Neuronal stem cell (in vitro differentiated cells): ENCODE measurements at regions not wholly inside any gene's neighbourhood (a gene's known extent, or its start where the extent isn't known, plus 50 kb on each side); places are given as distances from the start of the nearest gene placed in this dataset.

Experiments
- DNase-seq: peaks from one replicate; pipeline ENCODE4 v3.0.0-alpha.2; 2013; ENCODE audit warnings: low spot score
- H2AFZ ChIP-seq: one replicate; pipeline ENCODE4 v1.6.1; 2013; ENCODE audit warnings: mild to moderate bottlenecking, low read length, inconsistent platforms
- H2AK5ac ChIP-seq: 2 replicates; pipeline ENCODE4 v1.6.1; 2013; ENCODE audit warnings: low read depth, mild to moderate bottlenecking, inconsistent platforms, low read length, moderate library complexity, mixed read lengths
- H2BK120ac ChIP-seq: 2 replicates; pipeline ENCODE4 v1.6.1; 2013; ENCODE audit warnings: low read depth, mild to moderate bottlenecking, inconsistent platforms, low read length, moderate library complexity, mixed read lengths
- H2BK12ac ChIP-seq: one replicate; pipeline ENCODE4 v1.6.1; 2013; ENCODE audit warnings: low read length, inconsistent platforms
- H2BK15ac ChIP-seq: 2 replicates; pipeline ENCODE4 v1.6.1; 2013; ENCODE audit warnings: mild to moderate bottlenecking, low read length, inconsistent platforms, mixed read lengths
- H2BK5ac ChIP-seq: one replicate; pipeline ENCODE4 v1.6.1; 2013; ENCODE audit warnings: inconsistent platforms, mild to moderate bottlenecking, low read length, moderate library complexity
- H3K14ac ChIP-seq: one replicate; pipeline ENCODE4 v1.6.1; 2013; ENCODE audit warnings: low read length, inconsistent platforms
- H3K18ac ChIP-seq: 2 replicates; pipeline ENCODE4 v1.6.1; 2013; ENCODE audit warnings: low read length, inconsistent platforms
- H3K23ac ChIP-seq: 2 replicates; pipeline ENCODE4 v1.6.1; 2013; ENCODE audit warnings: low read depth, mild to moderate bottlenecking, mixed read lengths, low read length, inconsistent platforms; ENCODE audit not compliant: poor library complexity
- H3K27ac ChIP-seq: replicated peaks from 3 replicates; pipeline ENCODE4 v1.5.1; 2013; ENCODE audit warnings: low read length, inconsistent platforms
- H3K27me3 ChIP-seq, 3 experiments: 2 replicates each; pipeline ENCODE4 v1.6.1; 2013; ENCODE audit warnings: low read length in 3 of 3, mild to moderate bottlenecking in 2 of 3, inconsistent platforms in 1 of 3, low read depth in 1 of 3, mixed read lengths in 1 of 3, moderate library complexity in 1 of 3; ENCODE audit not compliant: control insufficient read depth in 3 of 3, insufficient read depth in 3 of 3
- H3K36me3 ChIP-seq, 2 donors: replicated peaks in 1 of 2; 2 replicates each; pipeline ENCODE4 v1.6.1; 2013; ENCODE audit warnings: low read length in 2 of 2; ENCODE audit not compliant: control insufficient read depth in 2 of 2, insufficient read depth in 2 of 2
- H3K4ac ChIP-seq: 2 replicates; pipeline ENCODE4 v1.6.1; 2013; ENCODE audit warnings: inconsistent platforms, mild to moderate bottlenecking, low read length, moderate library complexity
- H3K4me1 ChIP-seq, 2 donors: 1 replicate in 1 of 2; 2 replicates in 1 of 2; pipeline ENCODE4 v1.6.1; 2013; ENCODE audit warnings: low read length in 2 of 2, low read depth in 1 of 2; ENCODE audit not compliant: control insufficient read depth in 2 of 2, insufficient read depth in 1 of 2
- H3K4me2 ChIP-seq: one replicate; pipeline ENCODE4 v1.6.1; 2013; ENCODE audit warnings: mild to moderate bottlenecking, low read length, inconsistent platforms; ENCODE audit not compliant: insufficient read depth, poor library complexity, severe bottlenecking
- H3K4me3 ChIP-seq, 2 donors: 2 replicates each; pipeline ENCODE4 v1.5.1; 2013; ENCODE audit warnings: low read length in 2 of 2, mild to moderate bottlenecking in 2 of 2, inconsistent platforms in 1 of 2, moderate library complexity in 1 of 2
- H3K79me1 ChIP-seq: one replicate; pipeline ENCODE4 v1.6.1; 2013; ENCODE audit warnings: low read depth, mild to moderate bottlenecking, inconsistent platforms, low read length, moderate library complexity
- H3K9ac ChIP-seq: one replicate; pipeline ENCODE4 v1.6.1; 2013; ENCODE audit warnings: mild to moderate bottlenecking, low read depth, low read length, inconsistent platforms; ENCODE audit not compliant: poor library complexity
- H3K9me3 ChIP-seq, 2 donors: replicated peaks in 1 of 2; 2 replicates each; pipeline versions ENCODE3 to v1.6.1; 2013; ENCODE audit warnings: low read length in 2 of 2, mild to moderate bottlenecking in 2 of 2, inconsistent platforms in 1 of 2, low read depth in 1 of 2, mixed read lengths in 1 of 2, moderate library complexity in 1 of 2; ENCODE audit not compliant: control insufficient read depth in 2 of 2, insufficient read depth in 1 of 2
- H4K8ac ChIP-seq: one replicate; pipeline ENCODE4 v1.6.1; 2013; ENCODE audit warnings: low read depth, mild to moderate bottlenecking, inconsistent platforms, low read length, moderate library complexity
- H4K91ac ChIP-seq: one replicate; pipeline ENCODE4 v1.6.1; 2013; ENCODE audit warnings: low read length, low read depth, mild to moderate bottlenecking, inconsistent platforms; ENCODE audit not compliant: poor library complexity
- WGBS, 2 donors: extraction: QIAGEN DNeasy Blood & Tissue Kit; methylation state at CpG; one replicate each; pipeline ENCODE4 v1.1.7; 2013; ENCODE audit warnings: missing lambda C conversion rate in 2 of 2, mixed read lengths in 1 of 2; ENCODE audit not compliant: insufficient read length in 2 of 2, insufficient replicate concordance in 1 of 2; ENCODE audit errors: extremely low coverage in 2 of 2; 5-methylcytosine and 5-hydroxymethylcytosine counted together

DNA sequence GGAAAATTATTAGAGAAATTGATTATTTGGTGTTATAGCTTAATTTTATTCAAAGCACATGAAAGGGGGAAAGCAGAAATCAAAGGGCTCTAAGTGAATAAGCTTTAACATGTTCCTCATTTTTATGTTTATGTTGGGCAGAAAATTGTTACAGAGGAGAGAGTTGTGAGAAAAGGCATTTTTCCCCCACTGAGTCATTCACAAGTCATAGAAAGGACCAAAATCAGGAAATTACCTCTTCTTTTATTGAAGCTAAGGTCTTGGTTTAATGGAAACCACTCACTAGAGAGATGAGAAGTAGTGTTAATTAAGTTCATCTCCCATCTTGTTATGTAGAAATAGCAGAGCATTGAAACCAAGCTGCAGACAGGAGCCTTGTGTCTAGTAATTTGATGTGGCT lies 175.3 kb upstream of the THUMPD2 start:
- no peaks in the 10 kb centered on the region for H3K27me3 ChIP-seq
- H3K4me3 ChIP-seq: no peak overlapping the region
- no peak overlapping the region for H2AFZ ChIP-seq
- no peak overlapping the region for H3K4ac ChIP-seq
- H3K79me1 ChIP-seq: no peaks in the 10 kb centered on the region
- no peak for DNase-seq
- H2BK12ac ChIP-seq: no peak overlapping the region
- no peak overlapping the region for H4K91ac ChIP-seq
- H3K23ac ChIP-seq: no peak overlapping the region
- H3K27ac ChIP-seq: no peak overlapping the region
- H2BK15ac ChIP-seq: no peak overlapping the region
- H3K18ac ChIP-seq: no peak overlapping the region
- H3K4me2 ChIP-seq: no peak overlapping the region
- no peak overlapping the region for H4K8ac ChIP-seq
- H3K9me3 ChIP-seq: no peaks in the 10 kb centered on the region
- no peak overlapping the region for H2BK120ac ChIP-seq
- H3K4me1 ChIP-seq: no peaks in the 10 kb centered on the region
- H3K9ac ChIP-seq: no peak overlapping the region
- H2AK5ac ChIP-seq: no peak overlapping the region
- H3K36me3 ChIP-seq: no peaks in the 10 kb centered on the region
- H3K14ac ChIP-seq: no peak overlapping the region
- H2BK5ac ChIP-seq: no peak overlapping the region

DNA sequence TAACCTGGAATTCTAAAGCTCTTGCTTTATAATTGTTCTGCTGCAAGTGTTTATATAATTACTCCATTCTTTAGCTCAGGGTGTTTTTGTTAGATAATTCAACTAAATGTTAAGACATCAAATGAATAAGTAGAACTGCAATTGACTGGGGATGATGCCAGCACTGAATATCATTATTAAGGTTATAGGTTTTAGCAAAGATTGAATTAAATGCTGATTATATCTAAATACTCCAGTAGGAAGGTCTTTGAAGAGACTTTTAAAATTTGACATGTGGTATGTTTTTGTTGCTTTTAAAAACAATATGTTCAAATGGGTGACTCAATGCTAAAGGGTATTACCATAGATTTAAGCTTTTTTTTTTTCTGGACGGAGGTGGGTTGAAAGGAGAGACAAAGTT lies 170.1 kb upstream of the THUMPD2 start:
- H3K9me3 ChIP-seq: no peaks in the 10 kb centered on the region
- H2BK5ac ChIP-seq: no peak overlapping the region
- no peak overlapping the region for H3K4me2 ChIP-seq
- H3K27me3 ChIP-seq: no peaks in the 10 kb centered on the region
- H3K23ac ChIP-seq: no peak overlapping the region
- H2AK5ac ChIP-seq: no peak overlapping the region
- no peaks in the 10 kb centered on the region for H3K4me1 ChIP-seq
- H2BK120ac ChIP-seq: no peak overlapping the region
- H3K4me3 ChIP-seq: no peak overlapping the region
- H3K79me1 ChIP-seq: no peaks in the 10 kb centered on the region
- no peak for DNase-seq
- H2BK12ac ChIP-seq: no peak overlapping the region
- no peak overlapping the region for H4K8ac ChIP-seq
- H2AFZ ChIP-seq: no peak overlapping the region
- no peak overlapping the region for H4K91ac ChIP-seq
- WGBS, 2 donors: no CpG with 5 or more reads among the region's 1 CpG
- H3K9ac ChIP-seq: no peak overlapping the region
- no peaks in the 10 kb centered on the region for H3K36me3 ChIP-seq
- H3K4ac ChIP-seq: no peak overlapping the region
- H3K18ac ChIP-seq: no peak overlapping the region
- H3K27ac ChIP-seq: no peak overlapping the region
- no peak overlapping the region for H2BK15ac ChIP-seq
- H3K14ac ChIP-seq: no peak overlapping the region

DNA sequence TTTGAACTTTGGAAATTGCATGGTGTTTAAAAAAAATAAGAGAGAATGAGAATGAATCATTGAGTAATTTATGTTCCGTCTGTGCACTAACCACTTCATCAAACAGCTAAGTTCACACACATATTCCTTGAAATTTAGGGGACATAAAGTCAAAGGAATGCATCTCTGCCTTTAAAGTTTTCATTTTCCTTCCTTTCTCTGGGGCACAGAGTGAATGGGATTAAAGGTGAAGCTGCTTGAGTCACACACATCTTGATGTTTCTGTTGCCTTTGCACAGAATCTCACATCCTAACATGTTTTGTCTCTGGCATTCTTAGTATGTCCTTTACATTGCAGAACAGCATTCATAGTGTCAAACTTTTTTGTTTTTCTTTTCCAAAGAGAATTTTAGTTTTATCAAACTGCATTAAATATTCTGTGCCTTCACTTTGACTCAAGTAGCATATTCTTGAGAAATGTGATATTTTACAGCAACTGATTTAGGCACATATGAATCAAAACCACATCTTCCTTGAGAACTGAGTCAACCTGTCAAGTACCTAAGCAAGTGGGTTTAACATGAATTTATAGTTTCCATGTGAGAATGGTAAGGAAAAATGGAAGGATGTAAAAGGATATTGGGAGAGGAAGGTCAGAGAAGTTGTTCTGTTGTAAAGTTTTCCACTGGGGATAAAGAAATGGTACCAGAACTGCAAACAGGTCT lies 169.1 kb upstream of the THUMPD2 start:
- Histone ChIP-seq H3K9me3 (no peaks in the 10 kb centered on the region), H3K36me3 (no peaks in the 10 kb centered on the region), H2BK15ac (no peak overlapping the region), H3K4me3 (no peak overlapping the region), H4K8ac (no peak overlapping the region), H2BK120ac (no peak overlapping the region), H4K91ac (no peak overlapping the region), H3K9ac (no peak overlapping the region), H3K4me2 (no peak overlapping the region), H2BK12ac (no peak overlapping the region), H2AFZ (no peak overlapping the region), H2BK5ac (no peak overlapping the region), H3K4me1 (no peaks in the 10 kb centered on the region), H3K4ac (no peak overlapping the region), H3K18ac (no peak overlapping the region), H3K23ac (no peak overlapping the region), H2AK5ac (no peak overlapping the region), H3K27me3 (no peaks in the 10 kb centered on the region), H3K14ac (no peak overlapping the region), H3K27ac (no peak overlapping the region), H3K79me1 (no peaks in the 10 kb centered on the region)
- DNase-seq: no peak
- WGBS, 2 donors: no CpG with 5 or more reads among the region's 1 CpG

DNA sequence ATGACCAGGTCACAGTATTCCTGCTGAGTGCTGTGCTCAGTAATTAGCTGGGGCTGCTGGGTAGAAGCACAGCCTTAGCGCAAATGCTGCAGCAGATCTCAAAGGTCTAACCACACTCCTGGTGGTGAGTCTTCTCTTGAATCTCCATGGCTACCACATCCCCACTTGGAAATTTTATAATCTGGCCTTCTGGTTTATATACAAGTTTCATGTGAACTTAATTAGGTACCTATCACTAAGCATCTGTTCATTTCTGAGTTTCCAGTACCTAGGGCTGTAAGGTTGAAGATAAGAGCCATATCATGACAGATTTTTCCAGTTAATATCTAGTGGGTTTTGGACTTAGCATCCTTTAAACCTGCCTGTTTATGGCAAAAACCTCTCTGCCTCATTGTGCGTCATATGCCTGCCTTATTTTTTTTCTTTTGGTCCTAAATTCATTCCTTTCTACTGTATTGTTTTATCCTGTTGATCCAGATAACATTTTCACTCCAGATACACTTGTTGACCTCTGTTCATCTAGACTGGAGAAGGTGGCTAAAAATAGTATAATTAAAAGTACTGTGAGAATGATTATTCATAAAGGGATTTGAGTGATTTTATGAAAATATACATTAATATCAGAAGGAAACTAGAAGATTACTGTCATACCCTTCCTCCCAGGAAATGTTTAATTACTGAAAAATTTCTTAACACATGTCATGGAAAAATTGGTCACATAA lies 168.4 kb upstream of the THUMPD2 start:
- Histone ChIP-seq H2BK12ac (no peak overlapping the region), H2AK5ac (no peak overlapping the region), H4K91ac (no peak overlapping the region), H2BK5ac (no peak overlapping the region), H3K4me2 (no peak overlapping the region), H2BK120ac (no peak overlapping the region), H3K23ac (no peak overlapping the region), H3K18ac (no peak overlapping the region), H3K4ac (no peak overlapping the region), H3K27me3 (no peaks in the 10 kb centered on the region), H3K27ac (no peak overlapping the region), H3K9me3 (no peaks in the 10 kb centered on the region), H2AFZ (no peak overlapping the region), H3K79me1 (no peaks in the 10 kb centered on the region), H3K9ac (no peak overlapping the region), H3K36me3 (no peaks in the 10 kb centered on the region), H3K4me1 (no peaks in the 10 kb centered on the region), H4K8ac (no peak overlapping the region), H3K14ac (no peak overlapping the region), H2BK15ac (no peak overlapping the region), H3K4me3 (no peak overlapping the region)
- DNase-seq: no peak
- WGBS, 2 donors: no CpG with 5 or more reads among the region's 2 CpGs
